Activated CD8-positive, alpha-beta memory T cell treated with anti-CD3 and anti-CD28 coated beads for 1 hour (primary cell): ENCODE measurements at regions not wholly inside any gene's neighbourhood (a gene's known extent, or its start where the extent isn't known, plus 50 kb on each side); places are given as distances from the start of the nearest gene placed in this dataset.
"Not testable (repeated sequence)": the region's sequence is repeated elsewhere in the genome, so short reads cannot be mapped to it uniquely, and the experiment has no call there.

Experiments used
- DNase-seq, 2 donors: peaks; one replicate each; pipeline ENCODE4 v3.0.0-alpha.2; 2020; ENCODE audit warnings: low read depth in 1 of 2; ENCODE audit errors: extremely low read depth in 1 of 2

- DNase-seq = no peak
Observed at GRCh38 chr3:44117736-44118135, 124.0 kb upstream of the TOPAZ1 start.

GRCh38 chr3:44120721-44121582 is 120.7 kb upstream of the TOPAZ1 start:
- no peak for DNase-seq

- DNase-seq = no peak
Observed at GRCh38 chr3:44125246-44125645, 116.4 kb upstream of the TOPAZ1 start.

GRCh38 chr3:44125882-44126281 is 115.8 kb upstream of the TOPAZ1 start:
- no peak for DNase-seq

- DNase-seq = no peak
Observed at GRCh38 chr3:44128057-44128775, 113.5 kb upstream of the TOPAZ1 start.

GRCh38 chr3:44130249-44130648 is 111.4 kb upstream of the TOPAZ1 start:
- no peak for DNase-seq

GRCh38 chr3:44132061-44132460 is 109.6 kb upstream of the TOPAZ1 start:
- no peak for DNase-seq

GRCh38 chr3:44132593-44132992 is 109.1 kb upstream of the TOPAZ1 start:
- DNase-seq = no peak

GRCh38 chr3:44136421-44136820 is 105.3 kb upstream of the TOPAZ1 start:
- DNase-seq = no peak

GRCh38 chr3:44146073-44146472 is 95.6 kb upstream of the TOPAZ1 start:
- DNase-seq = no peak

- no peak for DNase-seq
Observed at GRCh38 chr3:44159696-44160300, 81.9 kb upstream of the TOPAZ1 start.

- no peak for DNase-seq
Observed at GRCh38 chr3:44160818-44161217, 80.9 kb upstream of the TOPAZ1 start.

GRCh38 chr3:44171891-44172290 is 69.8 kb upstream of the TOPAZ1 start:
- DNase-seq = no peak

GRCh38 chr3:44172701-44173100 is 69.0 kb upstream of the TOPAZ1 start:
- not testable (repeated sequence) for DNase-seq

GRCh38 chr3:44173263-44173662 is 68.4 kb upstream of the TOPAZ1 start:
- DNase-seq = no peak

- DNase-seq = no peak
Observed at GRCh38 chr3:44175070-44175469, 66.6 kb upstream of the TOPAZ1 start.

- DNase-seq = no peak
Observed at GRCh38 chr3:44179246-44179645, 62.4 kb upstream of the TOPAZ1 start.

GRCh38 chr3:44184319-44184953 is 57.2 kb upstream of the TOPAZ1 start:
- DNase-seq = no peak

- DNase-seq = no peak
Observed at GRCh38 chr3:44185396-44185915, 56.2 kb upstream of the TOPAZ1 start.

GRCh38 chr3:44186111-44186672 is 55.5 kb upstream of the TOPAZ1 start:
- DNase-seq = no peak

- no peak for DNase-seq
Observed at GRCh38 chr3:44186712-44187111, 55.0 kb upstream of the TOPAZ1 start.
